H1 (cell line): ENCODE measurements at regions not wholly inside any gene's neighbourhood (a gene's known extent, or its start where the extent isn't known, plus 50 kb on each side); places are given as distances from the start of the nearest gene placed in this dataset.

ENCODE experiments used
- CHD2 ChIP-seq: IDR thresholded peaks from 2 replicates; pipeline ENCODE4 v1.6.1; 2012; ENCODE audit warnings: low read length, improper control_type of control experiment
- CREB1 ChIP-seq: IDR thresholded peaks from 2 replicates; pipeline ENCODE4 v1.6.1; 2012; ENCODE audit warnings: inconsistent platforms
- JUND ChIP-seq: IDR thresholded peaks from 2 replicates; pipeline ENCODE4 v1.6.1; 2011; ENCODE audit warnings: mild to moderate bottlenecking, improper control_type of control experiment, low read length
- POLR2A ChIP-seq, 2 experiments: IDR thresholded peaks; 1 replicate in 1 of 2; 2 replicates in 1 of 2; pipeline ENCODE4 v1.6.1; 2011; ENCODE audit warnings: low read depth in 2 of 2, low read length in 2 of 2, mild to moderate bottlenecking in 2 of 2; ENCODE audit errors: control extremely low read depth in 1 of 2
- SIN3A ChIP-seq, 2 experiments: IDR thresholded peaks in 1 of 2; conservative IDR thresholded peaks in 1 of 2; 2 replicates each; pipeline ENCODE4 v1.6.1; 2011 to 2012; ENCODE audit warnings: low read length in 2 of 2, improper control_type of control experiment in 1 of 2, low read depth in 1 of 2, mild to moderate bottlenecking in 1 of 2
- SIX5 ChIP-seq: IDR thresholded peaks from 2 replicates; pipeline ENCODE4 v1.6.1; 2011; ENCODE audit warnings: mild to moderate bottlenecking, low read depth, low read length
- SP1 ChIP-seq: IDR thresholded peaks from 2 replicates; pipeline ENCODE4 v1.6.1; 2011; ENCODE audit warnings: low read depth, low read length
- YY1 ChIP-seq: IDR thresholded peaks from 2 replicates; pipeline ENCODE4 v1.6.1; 2011; ENCODE audit warnings: low read depth, mild to moderate bottlenecking, low read length
- TF ChIP-seq, protein P1 (sequence below), 3 experiments: IDR thresholded peaks; 1 replicate in 2 of 3; 2 replicates in 1 of 3; pipeline versions ENCODE4 v1.5.1 to v1.6.1; 2011; ENCODE audit warnings: low read length in 3 of 3, mild to moderate bottlenecking in 3 of 3, inconsistent platforms in 2 of 3, low read depth in 1 of 3, moderate library complexity in 1 of 3; ENCODE audit not compliant: insufficient read depth in 1 of 3; ENCODE audit errors: control extremely low read depth in 1 of 3

DNA sequence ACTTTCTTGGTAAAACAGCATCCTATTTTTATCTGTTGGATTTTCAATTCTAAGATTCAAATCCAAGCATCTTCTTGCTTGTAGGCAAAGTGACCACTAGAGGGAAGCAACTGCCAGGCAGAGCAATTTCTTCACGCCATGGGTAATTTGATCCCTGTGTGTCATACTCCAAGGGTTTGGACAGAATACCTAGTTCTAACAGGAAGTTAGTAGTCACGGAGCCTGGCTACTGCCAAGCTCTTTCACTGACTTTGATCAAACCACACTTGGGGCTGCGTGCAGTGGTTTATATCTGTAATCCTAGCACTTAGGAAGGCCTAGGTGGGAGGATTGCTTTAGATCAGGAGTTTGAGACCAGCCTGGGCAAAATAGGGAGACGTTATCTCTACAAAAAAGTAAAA lies 473.6 kb upstream of the TNC start:
- TF ChIP-seq CREB1 (no peak), CHD2 (no peak), SP1 (no peak), JUND (peak; percentile 57; the same call in 1 of the 2 replicates), POLR2A (IDR thresholded peaks at IDR 0.05; ENCODE audit: control extremely low read depth in 1 of 2, low read depth in 2 of 2, low read length in 2 of 2) (no peak), SIN3A (conservative IDR thresholded peaks at IDR 0.05 in 1 of 2, IDR thresholded peaks at IDR 0.05 in 1 of 2; ENCODE audit: low read depth in 1 of 2, low read length in 2 of 2) (no peak), SIX5 (peak; percentile 36), YY1 (no peak)
- TF ChIP-seq, protein P1, sequence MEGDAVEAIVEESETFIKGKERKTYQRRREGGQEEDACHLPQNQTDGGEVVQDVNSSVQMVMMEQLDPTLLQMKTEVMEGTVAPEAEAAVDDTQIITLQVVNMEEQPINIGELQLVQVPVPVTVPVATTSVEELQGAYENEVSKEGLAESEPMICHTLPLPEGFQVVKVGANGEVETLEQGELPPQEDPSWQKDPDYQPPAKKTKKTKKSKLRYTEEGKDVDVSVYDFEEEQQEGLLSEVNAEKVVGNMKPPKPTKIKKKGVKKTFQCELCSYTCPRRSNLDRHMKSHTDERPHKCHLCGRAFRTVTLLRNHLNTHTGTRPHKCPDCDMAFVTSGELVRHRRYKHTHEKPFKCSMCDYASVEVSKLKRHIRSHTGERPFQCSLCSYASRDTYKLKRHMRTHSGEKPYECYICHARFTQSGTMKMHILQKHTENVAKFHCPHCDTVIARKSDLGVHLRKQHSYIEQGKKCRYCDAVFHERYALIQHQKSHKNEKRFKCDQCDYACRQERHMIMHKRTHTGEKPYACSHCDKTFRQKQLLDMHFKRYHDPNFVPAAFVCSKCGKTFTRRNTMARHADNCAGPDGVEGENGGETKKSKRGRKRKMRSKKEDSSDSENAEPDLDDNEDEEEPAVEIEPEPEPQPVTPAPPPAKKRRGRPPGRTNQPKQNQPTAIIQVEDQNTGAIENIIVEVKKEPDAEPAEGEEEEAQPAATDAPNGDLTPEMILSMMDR (IDR thresholded peaks at IDR 0.05; ENCODE audit: control extremely low read depth in 1 of 3, insufficient read depth in 1 of 3, low read depth in 1 of 3, low read length in 3 of 3) = peak in 2 of 3 experiments; percentile 67 to 92; a peak in 3 of 4 replicates
